Naive thymus-derived CD4-positive, alpha-beta T cell (primary cell): ENCODE measurements at regions not wholly inside any gene's neighbourhood (a gene's known extent, or its start where the extent isn't known, plus 50 kb on each side); places are given as distances from the start of the nearest gene placed in this dataset.

Experiments used
- ATAC-seq: fragments of 150-1000 bp; cut with Tn5 transposase; 2 replicates; pipeline ENCODE4 v1.10.0; 2021; ENCODE audit warnings: mild to moderate bottlenecking, moderate library complexity
- CTCF ChIA-PET: fragments of 350-600 bp; sonication (Branson Sonifier 250); formaldehyde crosslinking; loops from one replicate; lab custom pipeline; 2021; ENCODE audit warnings: antibody characterized with exemption; lab: Charles Lee
- POLR2A ChIA-PET: fragments of 350-600 bp; sonication (Branson Sonifier 250); formaldehyde crosslinking; loops from one replicate; lab custom pipeline; 2021; ENCODE audit warnings: antibody characterized with exemption, inconsistent platforms; lab: Charles Lee
- DNase-seq, 9 donors: peaks; one replicate each; pipeline versions ENCODE4 v3.0.0 to v3.0.0-alpha.2; 2020 to 2022; ENCODE audit warnings: mixed read lengths in 1 of 9
- H3K27ac ChIP-seq: one replicate; pipeline ENCODE4 v1.7.0; 2013; ENCODE audit warnings: mild to moderate bottlenecking, low read depth, low read length, moderate library complexity
- H3K27me3 ChIP-seq, 2 donors: one replicate each; pipeline ENCODE4 v1.7.0; 2013; ENCODE audit warnings: low read length in 2 of 2, mild to moderate bottlenecking in 2 of 2, moderate library complexity in 2 of 2; ENCODE audit not compliant: control insufficient read depth in 2 of 2, insufficient read depth in 2 of 2
- H3K36me3 ChIP-seq, 3 experiments: 1 replicate in 2 of 3; 2 replicates in 1 of 3; pipeline ENCODE4 v1.7.0; 2013; ENCODE audit warnings: low read length in 3 of 3, mild to moderate bottlenecking in 3 of 3, moderate library complexity in 1 of 3; ENCODE audit not compliant: insufficient read depth in 3 of 3, control insufficient read depth in 2 of 3
- H3K4me1 ChIP-seq, 2 donors: one replicate each; pipeline ENCODE4 v1.7.0; 2013; ENCODE audit warnings: low read length in 2 of 2, mild to moderate bottlenecking in 2 of 2, moderate library complexity in 1 of 2; ENCODE audit not compliant: control insufficient read depth in 2 of 2, insufficient read depth in 2 of 2
- H3K4me3 ChIP-seq: 2 replicates; pipeline ENCODE4 v1.7.0; 2013; ENCODE audit warnings: mild to moderate bottlenecking, low read length
- H3K9me3 ChIP-seq, 3 experiments: 1 replicate in 2 of 3; 2 replicates in 1 of 3; pipeline ENCODE4 v1.7.0; 2013; ENCODE audit warnings: low read length in 3 of 3; ENCODE audit not compliant: control insufficient read depth in 2 of 3
- H3K27ac Mint-ChIP-seq, 9 donors: one replicate each; pipeline ENCODE4 v1.8.0; 2020 to 2022; ENCODE audit warnings: mixed read lengths in 9 of 9, mild to moderate bottlenecking in 8 of 9, moderate library complexity in 5 of 9, inconsistent platforms in 2 of 9
- H3K27me3 Mint-ChIP-seq, 5 donors: one replicate each; pipeline ENCODE4 v1.8.0; 2021 to 2022; ENCODE audit warnings: mixed read lengths in 5 of 5, mild to moderate bottlenecking in 1 of 5
- H3K36me3 Mint-ChIP-seq, 5 donors: one replicate each; pipeline ENCODE4 v1.8.0; 2020 to 2022; ENCODE audit warnings: mixed read lengths in 5 of 5, mild to moderate bottlenecking in 3 of 5, inconsistent platforms in 1 of 5
- H3K4me1 Mint-ChIP-seq, 7 donors: one replicate each; pipeline ENCODE4 v1.8.0; 2020 to 2022; ENCODE audit warnings: mixed read lengths in 7 of 7, mild to moderate bottlenecking in 3 of 7, inconsistent platforms in 1 of 7
- H3K4me3 Mint-ChIP-seq, 10 donors: one replicate each; pipeline ENCODE4 v1.8.0; 2020 to 2022; ENCODE audit warnings: mild to moderate bottlenecking in 10 of 10, mixed read lengths in 10 of 10, moderate library complexity in 6 of 10, inconsistent platforms in 2 of 10
- H3K9me3 Mint-ChIP-seq, 11 donors: one replicate each; pipeline ENCODE4 v1.8.0; 2020 to 2022; ENCODE audit warnings: mixed read lengths in 11 of 11, mild to moderate bottlenecking in 4 of 11, inconsistent platforms in 1 of 11, moderate library complexity in 1 of 11
- intact Hi-C, 2 donors: fragments of 100-400 bp; cut with micrococcal nuclease; formaldehyde crosslinking; loops; one replicate each; pipeline ENCODE4 v1.15.1; 2023

GRCh38 chr21:26784974-26785373 lies 60.2 kb downstream of the ADAMTS1 start:
- Histone ChIP-seq H3K4me3 (no peak overlapping the region), H3K27ac (no peak overlapping the region), H3K36me3 (no peaks in the 10 kb centered on the region), H3K4me1 (no peaks in the 10 kb centered on the region), H3K9me3 (no peaks in the 10 kb centered on the region), H3K27me3 (no peaks in the 10 kb centered on the region)
- H3K9me3 Mint-ChIP-seq, result peaks cover 0 to 4% (median 0%) of the 10 kb centered on the region in 11 donors
- DNase-seq, result no peak
- CTCF ChIA-PET, result no interaction called here
- intact Hi-C loops, result no loop called here
- POLR2A ChIA-PET, result no interaction called here
- H3K36me3 Mint-ChIP-seq, result no peaks in the 10 kb centered on the region
- no peak for ATAC-seq
- no peak overlapping the region for H3K4me3 Mint-ChIP-seq
- no peaks in the 10 kb centered on the region for H3K4me1 Mint-ChIP-seq
- peaks cover 0 to 14% (median 0%) of the 10 kb centered on the region in 5 donors for H3K27me3 Mint-ChIP-seq
- no peak overlapping the region for H3K27ac Mint-ChIP-seq

DNA sequence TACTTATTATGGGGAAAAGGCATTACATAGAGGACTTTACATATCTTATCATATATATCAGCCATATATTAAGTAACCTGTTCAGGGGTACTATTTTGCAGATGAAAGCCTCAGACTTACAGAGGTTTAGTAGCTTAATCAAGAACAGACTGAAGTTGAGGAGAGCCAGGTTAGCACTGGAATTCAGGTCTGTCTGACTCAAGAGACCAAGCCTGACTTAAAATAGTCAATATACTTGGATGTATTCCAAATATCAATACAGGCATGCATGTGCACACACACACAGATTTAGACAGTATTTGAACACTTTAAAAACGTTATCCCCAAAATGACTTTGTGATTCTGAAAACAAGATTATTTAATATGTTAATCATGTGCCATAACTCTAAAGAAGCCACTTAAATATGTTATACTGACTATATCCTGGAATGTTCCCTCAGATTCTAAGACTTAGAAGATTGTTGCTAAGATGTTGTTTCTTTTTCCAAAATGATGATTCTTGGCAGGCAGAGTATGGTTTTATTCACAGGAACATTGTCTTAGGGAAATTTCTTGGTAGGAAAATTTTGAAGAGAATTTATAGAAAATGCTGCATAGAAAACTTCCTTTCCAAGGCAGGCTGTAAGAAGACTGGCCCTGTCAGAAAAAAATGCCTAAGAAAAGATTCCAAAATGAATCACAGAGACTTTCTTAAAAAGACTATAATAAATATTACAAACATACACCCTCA lies 61.6 kb downstream of the ADAMTS1 start:
- intact Hi-C loops, result no loop called here
- CTCF ChIA-PET, result no interaction called here

GRCh38 chr21:26782747-26783146 lies 62.5 kb downstream of the ADAMTS1 start:
- ATAC-seq (no peak), DNase-seq (no peak)
- no peaks in the 10 kb centered on the region for H3K4me1 Mint-ChIP-seq
- no peak overlapping the region for H3K27ac Mint-ChIP-seq
- Histone ChIP-seq H3K4me3 (no peak overlapping the region), H3K36me3 (no peaks in the 10 kb centered on the region), H3K9me3 (no peaks in the 10 kb centered on the region), H3K4me1 (no peaks in the 10 kb centered on the region), H3K27me3 (no peaks in the 10 kb centered on the region), H3K27ac (no peak overlapping the region)
- POLR2A ChIA-PET, result no interaction called here
- peaks cover 0 to 4% (median 0%) of the 10 kb centered on the region in 11 donors for H3K9me3 Mint-ChIP-seq
- H3K36me3 Mint-ChIP-seq, result no peaks in the 10 kb centered on the region
- H3K4me3 Mint-ChIP-seq, result no peak overlapping the region
- CTCF ChIA-PET, result no interaction called here
- intact Hi-C loops, result no loop called here
- peaks cover 0 to 14% (median 0%) of the 10 kb centered on the region in 5 donors for H3K27me3 Mint-ChIP-seq

More for the DNA sequence above, 61.6 kb downstream of the ADAMTS1 start:
- DNase-seq, result no peak
- no peaks in the 10 kb centered on the region for H3K4me1 Mint-ChIP-seq
- peaks cover 0 to 14% (median 0%) of the 10 kb centered on the region in 5 donors for H3K27me3 Mint-ChIP-seq
- no peak overlapping the region for H3K4me3 Mint-ChIP-seq
- no peak overlapping the region for H3K27ac Mint-ChIP-seq
- Histone ChIP-seq H3K27ac (no peak overlapping the region), H3K9me3 (no peaks in the 10 kb centered on the region), H3K36me3 (no peaks in the 10 kb centered on the region), H3K4me3 (no peak overlapping the region), H3K27me3 (no peaks in the 10 kb centered on the region), H3K4me1 (no peaks in the 10 kb centered on the region)
- H3K36me3 Mint-ChIP-seq, result no peaks in the 10 kb centered on the region
- POLR2A ChIA-PET, result no interaction called here
- ATAC-seq, result no peak
- peaks cover 0 to 4% (median 0%) of the 10 kb centered on the region in 11 donors for H3K9me3 Mint-ChIP-seq

GRCh38 chr21:26782331-26782730 lies 62.9 kb downstream of the ADAMTS1 start:
- Mint-ChIP-seq H3K4me3 (no peak overlapping the region), H3K27ac (no peak overlapping the region), H3K27me3 (peaks cover 0 to 14% (median under 1%) of the 10 kb centered on the region in 5 donors), H3K9me3 (peaks cover 0 to 4% (median 0%) of the 10 kb centered on the region in 11 donors), H3K4me1 (no peaks in the 10 kb centered on the region), H3K36me3 (no peaks in the 10 kb centered on the region)
- ATAC-seq (no peak), DNase-seq (no peak)
- Histone ChIP-seq H3K9me3 (no peaks in the 10 kb centered on the region), H3K4me3 (no peak overlapping the region), H3K4me1 (no peaks in the 10 kb centered on the region), H3K36me3 (no peaks in the 10 kb centered on the region), H3K27ac (no peak overlapping the region), H3K27me3 (no peaks in the 10 kb centered on the region)
- ChIA-PET CTCF (interaction anchor here (0.7 kb wide), 1 partner anchor 183 kb away, joined by 3 read pairs; no protein-coding TSS in a partner anchor), POLR2A (no interaction called here)
- intact Hi-C loops, result no loop called here

- CTCF ChIA-PET, result no interaction called here
- no peak overlapping the region for H3K27ac Mint-ChIP-seq
- Histone ChIP-seq H3K4me3 (no peak overlapping the region), H3K4me1 (no peaks in the 10 kb centered on the region), H3K36me3 (no peaks in the 10 kb centered on the region), H3K9me3 (no peaks in the 10 kb centered on the region), H3K27me3 (no peaks in the 10 kb centered on the region), H3K27ac (no peak overlapping the region)
- peaks cover 0 to 14% (median 5%) of the 10 kb centered on the region in 5 donors for H3K27me3 Mint-ChIP-seq
- ATAC-seq (no peak), DNase-seq (no peak)
- H3K4me3 Mint-ChIP-seq, result no peak overlapping the region
- peaks cover 0 to 4% (median 0%) of the 10 kb centered on the region in 11 donors for H3K9me3 Mint-ChIP-seq
- POLR2A ChIA-PET, result no interaction called here
- no peaks in the 10 kb centered on the region for H3K36me3 Mint-ChIP-seq
- intact Hi-C loops, result no loop called here
- H3K4me1 Mint-ChIP-seq, result no peaks in the 10 kb centered on the region
Observed at GRCh38 chr21:26781331-26781730, 63.9 kb downstream of the ADAMTS1 start.

GRCh38 chr21:26777166-26777565 lies 68.0 kb downstream of the ADAMTS1 start:
- no peaks in the 10 kb centered on the region for H3K36me3 Mint-ChIP-seq
- CTCF ChIA-PET, result no interaction called here
- intact Hi-C loops, result no loop called here

More at GRCh38 chr21:26777166-26777565, 68.0 kb downstream of the ADAMTS1 start:
- peaks cover 0 to 4% (median 0%) of the 10 kb centered on the region in 11 donors for H3K9me3 Mint-ChIP-seq
- Histone ChIP-seq H3K27me3 (no peaks in the 10 kb centered on the region), H3K27ac (no peak overlapping the region), H3K4me3 (no peak overlapping the region), H3K4me1 (no peaks in the 10 kb centered on the region), H3K36me3 (no peaks in the 10 kb centered on the region), H3K9me3 (no peaks in the 10 kb centered on the region)
- no peak overlapping the region for H3K4me3 Mint-ChIP-seq
- no peaks in the 10 kb centered on the region for H3K4me1 Mint-ChIP-seq
- POLR2A ChIA-PET, result no interaction called here
- H3K27me3 Mint-ChIP-seq, result peaks cover 0 to 5% (median 4%) of the 10 kb centered on the region in 5 donors
- DNase-seq (no peak), ATAC-seq (no peak)
- no peak overlapping the region for H3K27ac Mint-ChIP-seq
